Suprapubic skin (tissue), 3 donors: ENCODE measurements at regions not wholly inside any gene's neighbourhood (a gene's known extent, or its start where the extent isn't known, plus 50 kb on each side); places are given as distances from the start of the nearest gene placed in this dataset.

Experiments used
- EP300 ChIP-seq: sonication (generic); formaldehyde crosslinking; IDR thresholded peaks from one replicate; pipeline ENCODE4 v1.6.1; 2017; ENCODE audit warnings: antibody characterized with exemption
- POLR2A ChIP-seq, 2 donors: fragments of 450-650 bp; IDR thresholded peaks; one replicate each; pipeline ENCODE4 v1.6.1; 2017; ENCODE audit warnings: antibody characterized with exemption in 2 of 2, mild to moderate bottlenecking in 2 of 2, moderate library complexity in 2 of 2
- TF ChIP-seq, protein P1 (sequence below), 2 donors: fragments of 200-600 bp in 1 of 2; fragments of 450-650 bp in 1 of 2; sonication (generic) in 1 of 2; IDR thresholded peaks; one replicate each; pipeline ENCODE4 v1.5.1; 2016 to 2019; ENCODE audit warnings: antibody characterized with exemption in 2 of 2, mild to moderate bottlenecking in 1 of 2, moderate library complexity in 1 of 2

- TF ChIP-seq, protein P1, sequence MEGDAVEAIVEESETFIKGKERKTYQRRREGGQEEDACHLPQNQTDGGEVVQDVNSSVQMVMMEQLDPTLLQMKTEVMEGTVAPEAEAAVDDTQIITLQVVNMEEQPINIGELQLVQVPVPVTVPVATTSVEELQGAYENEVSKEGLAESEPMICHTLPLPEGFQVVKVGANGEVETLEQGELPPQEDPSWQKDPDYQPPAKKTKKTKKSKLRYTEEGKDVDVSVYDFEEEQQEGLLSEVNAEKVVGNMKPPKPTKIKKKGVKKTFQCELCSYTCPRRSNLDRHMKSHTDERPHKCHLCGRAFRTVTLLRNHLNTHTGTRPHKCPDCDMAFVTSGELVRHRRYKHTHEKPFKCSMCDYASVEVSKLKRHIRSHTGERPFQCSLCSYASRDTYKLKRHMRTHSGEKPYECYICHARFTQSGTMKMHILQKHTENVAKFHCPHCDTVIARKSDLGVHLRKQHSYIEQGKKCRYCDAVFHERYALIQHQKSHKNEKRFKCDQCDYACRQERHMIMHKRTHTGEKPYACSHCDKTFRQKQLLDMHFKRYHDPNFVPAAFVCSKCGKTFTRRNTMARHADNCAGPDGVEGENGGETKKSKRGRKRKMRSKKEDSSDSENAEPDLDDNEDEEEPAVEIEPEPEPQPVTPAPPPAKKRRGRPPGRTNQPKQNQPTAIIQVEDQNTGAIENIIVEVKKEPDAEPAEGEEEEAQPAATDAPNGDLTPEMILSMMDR (IDR thresholded peaks at IDR 0.05), result no peak
- TF ChIP-seq EP300 (no peak), POLR2A (IDR thresholded peaks at IDR 0.05) (no peak)
These were observed 1493.5 kb upstream of the TMEM132C start for GRCh38 chr12:126773491-126773890.
